SK-N-MC (cell line): ENCODE measurements at regions not wholly inside any gene's neighbourhood (a gene's known extent, or its start where the extent isn't known, plus 50 kb on each side); places are given as distances from the start of the nearest gene placed in this dataset.

ENCODE experiments used
- EZH2 ChIP-seq: fragments of 200-600 bp; sonication (generic); IDR thresholded peaks from one replicate; pipeline ENCODE4 v1.6.1; 2017; ENCODE audit warnings: antibody characterized with exemption
- POLR2AphosphoS5 ChIP-seq: IDR thresholded peaks from 2 replicates; pipeline ENCODE4 v1.6.1; 2012; ENCODE audit warnings: mild to moderate bottlenecking, low read depth, low read length, borderline replicate concordance

- TF ChIP-seq EZH2 (no peak), POLR2AphosphoS5 (no peak)
These were observed 130.2 kb upstream of the COL8A1 start for GRCh38 chr3:99508191-99508590.
